A673 (cell line): ENCODE measurements at regions not wholly inside any gene's neighbourhood (a gene's known extent, or its start where the extent isn't known, plus 50 kb on each side); places are given as distances from the start of the nearest gene placed in this dataset.

Source experiments
- BruUV-seq: library from RNA; stranded (reverse); fragments of 400-500 nt; replicated peaks from 2 replicates; lab custom pipeline; 2021; lab: Mats Ljungman, UMichigan
- CTCF ChIA-PET: fragments of 300-600 bp; sonication (Branson Sonifier 250); formaldehyde crosslinking; loops from one replicate; lab custom pipeline; 2022; ENCODE audit warnings: antibody characterized with exemption; lab: Charles Lee
- POLR2A ChIA-PET: fragments of 300-600 bp; sonication (Branson Sonifier 250); formaldehyde crosslinking; loops from one replicate; lab custom pipeline; 2022; ENCODE audit warnings: antibody characterized with exemption; ENCODE audit not compliant: low non-redundant PET; lab: Charles Lee
- DNase-seq: peaks from one replicate; pipeline ENCODE4 v3.0.0-alpha.2; 2015; ENCODE audit warnings: low spot score
- H3K27ac ChIP-seq: fragments of 200-600 bp; sonication (generic); 2 replicates; pipeline ENCODE4 v1.5.1; 2016; ENCODE audit warnings: mixed run types, low read depth, mild to moderate bottlenecking, mixed read lengths, antibody characterized with exemption, low read length; ENCODE audit not compliant: poor library complexity, severe bottlenecking
- H3K27me3 ChIP-seq: fragments of 200-600 bp; sonication (generic); replicated peaks from 2 replicates; pipeline ENCODE4 v1.6.1; 2017; ENCODE audit warnings: mixed run types, low read depth, mild to moderate bottlenecking, mixed read lengths, antibody characterized with exemption, low read length; ENCODE audit not compliant: insufficient read depth, poor library complexity
- H3K36me3 ChIP-seq: fragments of 200-600 bp; sonication (generic); 2 replicates; pipeline ENCODE4 v1.6.1; 2016; ENCODE audit warnings: mixed run types, mild to moderate bottlenecking, mixed read lengths, antibody characterized with exemption, low read length; ENCODE audit not compliant: insufficient read depth, poor library complexity, severe bottlenecking
- H3K4me1 ChIP-seq: fragments of 200-600 bp; sonication (generic); 2 replicates; pipeline ENCODE4 v1.6.1; 2017; ENCODE audit warnings: mixed run types, mild to moderate bottlenecking, mixed read lengths, antibody characterized with exemption, low read length; ENCODE audit not compliant: insufficient read depth, poor library complexity, severe bottlenecking
- H3K4me3 ChIP-seq: fragments of 200-600 bp; sonication (generic); 2 replicates; pipeline ENCODE4 v1.5.1; 2016; ENCODE audit warnings: low read depth, mixed run types, mild to moderate bottlenecking, mixed read lengths, low read length; ENCODE audit not compliant: poor library complexity, severe bottlenecking
- H3K9me3 ChIP-seq: fragments of 200-600 bp; sonication (generic); 2 replicates; pipeline ENCODE4 v1.6.1; 2016; ENCODE audit warnings: mixed run types, low read depth, mild to moderate bottlenecking, mixed read lengths, antibody characterized with exemption, low read length; ENCODE audit not compliant: poor library complexity, severe bottlenecking
- CTCF ChIP-seq: fragments of 300-800, 200-600 bp; sonication (generic); conservative IDR thresholded peaks from 2 replicates; pipeline ENCODE4 v1.5.1; 2017; ENCODE audit warnings: low read depth, mild to moderate bottlenecking, antibody characterized with exemption, low read length, moderate library complexity, mixed read lengths
- EZH2 ChIP-seq: fragments of 200-600 bp; sonication (generic); IDR thresholded peaks from 2 replicates; pipeline ENCODE4 v1.6.1; 2017; ENCODE audit warnings: borderline replicate concordance, low read depth, mild to moderate bottlenecking, mixed read lengths, antibody characterized with exemption, low read length; ENCODE audit not compliant: poor library complexity, severe bottlenecking
- intact Hi-C: fragments of 100-400 bp; cut with micrococcal nuclease; formaldehyde crosslinking; loops from one replicate; pipeline ENCODE4 v1.10.0; 2022; ENCODE audit not compliant: unreplicated experiment

GRCh38 chr3:107461721-107462120, 61.0 kb upstream of the BBX start:
- BruUV-seq: no TSS peak
- intact Hi-C loops: no loop called here
- Histone ChIP-seq H3K27me3 (no peaks in the 10 kb centered on the region), H3K27ac (no peak overlapping the region), H3K4me1 (peaks cover 5% of the 10 kb centered on the region), H3K4me3 (no peak overlapping the region), H3K36me3 (no peaks in the 10 kb centered on the region), H3K9me3 (no peaks in the 10 kb centered on the region)
- peak; percentile 28 for DNase-seq
- ChIA-PET POLR2A (no interaction called here), CTCF (no interaction called here)
- TF ChIP-seq EZH2 (no peak), CTCF (no peak)

DNA sequence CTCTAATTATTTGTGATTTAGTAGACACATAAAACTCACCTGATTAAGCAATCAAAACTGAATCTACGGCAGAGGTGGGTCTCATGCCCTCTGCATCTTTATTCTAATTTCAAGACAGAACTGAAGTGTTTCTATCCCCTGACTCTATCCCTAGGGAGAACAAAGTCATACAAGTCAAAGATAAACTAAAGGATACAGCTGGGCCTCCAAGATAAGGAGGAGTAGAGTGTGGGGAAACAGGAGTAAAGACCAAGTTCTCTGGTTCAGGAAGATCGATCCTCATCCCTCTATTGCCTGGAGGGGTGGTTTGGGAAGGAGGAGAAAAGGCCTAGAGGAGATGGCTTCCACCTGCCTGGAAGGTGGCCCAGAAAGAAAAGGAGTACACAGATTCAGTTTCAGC, 58.7 kb upstream of the BBX start:
- Histone ChIP-seq H3K36me3 (no peaks in the 10 kb centered on the region), H3K27me3 (no peaks in the 10 kb centered on the region), H3K4me1 (peaks cover 5% of the 10 kb centered on the region), H3K9me3 (no peaks in the 10 kb centered on the region), H3K27ac (no peak overlapping the region), H3K4me3 (no peak overlapping the region)
- POLR2A ChIA-PET: no interaction called here
- no peak for DNase-seq
- CTCF ChIA-PET: no interaction called here
- intact Hi-C loops: no loop called here
- TF ChIP-seq CTCF: no peak
- no peak for TF ChIP-seq EZH2
- BruUV-seq: no TSS peak

DNA sequence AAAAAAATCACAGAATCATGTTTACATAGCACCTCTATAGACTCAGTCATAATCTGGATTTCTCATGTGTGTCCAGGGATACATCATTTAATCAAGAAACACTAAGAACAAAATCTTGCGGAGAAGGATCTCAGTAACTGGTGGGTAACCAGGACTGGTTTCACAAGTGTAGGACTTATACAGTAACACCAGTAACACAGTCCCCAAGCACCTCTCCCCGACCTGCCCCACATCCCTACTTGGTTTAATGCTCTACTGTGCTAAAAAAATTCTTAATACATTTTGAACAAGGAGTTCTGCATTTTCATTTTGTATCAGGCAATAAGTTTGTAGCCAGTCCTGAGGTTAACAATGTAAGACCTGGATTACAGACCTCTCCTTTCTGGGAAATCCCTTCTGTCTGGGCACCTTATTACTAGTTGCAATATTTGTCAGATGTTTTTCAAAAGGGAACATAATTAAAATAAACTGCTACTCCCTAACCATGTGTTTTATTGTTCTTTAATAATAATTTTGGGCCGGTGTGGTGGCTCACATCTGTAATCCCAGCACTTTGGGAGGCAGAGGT, 57.6 kb upstream of the BBX start:
- H3K27ac ChIP-seq: no peak overlapping the region
- TF ChIP-seq CTCF (no peak), EZH2 (no peak)
- DNase-seq: no peak
- no peaks in the 10 kb centered on the region for H3K27me3 ChIP-seq
- H3K4me3 ChIP-seq: no peak overlapping the region
- H3K9me3 ChIP-seq: no peaks in the 10 kb centered on the region
- H3K4me1 ChIP-seq: peaks cover 5% of the 10 kb centered on the region
- intact Hi-C loops: no loop called here
- CTCF ChIA-PET: no interaction called here
- BruUV-seq: no TSS peak
- no peaks in the 10 kb centered on the region for H3K36me3 ChIP-seq
- POLR2A ChIA-PET: no interaction called here
